ENCODE measurements at regions not wholly inside any gene's neighbourhood (a gene's known extent, or its start where the extent isn't known, plus 50 kb on each side); places are given as distances from the start of the nearest gene placed in this dataset.
"Not testable (repeated sequence)": the region's sequence is repeated elsewhere in the genome, so short reads cannot be mapped to it uniquely, and the experiment has no call there.

- no peak for DNase-seq
Observed at GRCh38 chr5:61215996-61216395, 53.7 kb upstream of the SMIM15 start.

- DNase-seq, result no peak
Observed at GRCh38 chr5:61216741-61217140, 54.5 kb upstream of the SMIM15 start.

- DNase-seq, result no peak
Observed at GRCh38 chr5:61217214-61217613, 54.9 kb upstream of the SMIM15 start.

- DNase-seq, result no peak
Observed at GRCh38 chr5:61228229-61228628, 66.0 kb upstream of the SMIM15 start.

GRCh38 chr5:61228691-61229280 is 66.5 kb upstream of the SMIM15 start:
- DNase-seq, result no peak

GRCh38 chr5:61229416-61229815 is 67.1 kb upstream of the SMIM15 start:
- DNase-seq, result no peak

- DNase-seq, result no peak
Observed at GRCh38 chr5:61230492-61230891, 68.2 kb upstream of the SMIM15 start.

GRCh38 chr5:61231813-61232212 is 69.5 kb upstream of the SMIM15 start:
- no peak for DNase-seq

- no peak for DNase-seq
Observed at GRCh38 chr5:61232490-61233050, 70.3 kb upstream of the SMIM15 start.

- no peak for DNase-seq
Observed at GRCh38 chr5:61234019-61234418, 71.8 kb upstream of the SMIM15 start.

- not testable (repeated sequence) for DNase-seq
Observed at GRCh38 chr5:61236715-61237114, 74.4 kb upstream of the SMIM15 start.

- no peak for DNase-seq
Observed at GRCh38 chr5:61245486-61245885, 83.2 kb upstream of the SMIM15 start.

- DNase-seq, result no peak
Observed at GRCh38 chr5:61245936-61246335, 83.7 kb upstream of the SMIM15 start.

- no peak for DNase-seq
Observed at GRCh38 chr5:61246768-61247307, 84.6 kb upstream of the SMIM15 start.

- no peak for DNase-seq
Observed at GRCh38 chr5:61251874-61252642, 80.0 kb upstream of the ZSWIM6 start.

GRCh38 chr5:61252643-61252925 is 79.5 kb upstream of the ZSWIM6 start:
- no peak for DNase-seq

- no peak for DNase-seq
Observed at GRCh38 chr5:61253547-61253946, 78.5 kb upstream of the ZSWIM6 start.

- no peak for DNase-seq
Observed at GRCh38 chr5:61254969-61255555, 77.0 kb upstream of the ZSWIM6 start.

- no peak for DNase-seq
Observed at GRCh38 chr5:61256474-61256873, 75.6 kb upstream of the ZSWIM6 start.

GRCh38 chr5:61257421-61257820 is 74.6 kb upstream of the ZSWIM6 start:
- DNase-seq, result no peak

GRCh38 chr5:61261136-61261535 is 70.9 kb upstream of the ZSWIM6 start:
- no peak for DNase-seq

GRCh38 chr5:61262080-61262479 is 70.0 kb upstream of the ZSWIM6 start:
- no peak for DNase-seq

- no peak for DNase-seq
Observed at GRCh38 chr5:61263072-61263471, 69.0 kb upstream of the ZSWIM6 start.
